ENCODE measurements at regions not wholly inside any gene's neighbourhood (a gene's known extent, or its start where the extent isn't known, plus 50 kb on each side); places are given as distances from the start of the nearest gene placed in this dataset.

DNA sequence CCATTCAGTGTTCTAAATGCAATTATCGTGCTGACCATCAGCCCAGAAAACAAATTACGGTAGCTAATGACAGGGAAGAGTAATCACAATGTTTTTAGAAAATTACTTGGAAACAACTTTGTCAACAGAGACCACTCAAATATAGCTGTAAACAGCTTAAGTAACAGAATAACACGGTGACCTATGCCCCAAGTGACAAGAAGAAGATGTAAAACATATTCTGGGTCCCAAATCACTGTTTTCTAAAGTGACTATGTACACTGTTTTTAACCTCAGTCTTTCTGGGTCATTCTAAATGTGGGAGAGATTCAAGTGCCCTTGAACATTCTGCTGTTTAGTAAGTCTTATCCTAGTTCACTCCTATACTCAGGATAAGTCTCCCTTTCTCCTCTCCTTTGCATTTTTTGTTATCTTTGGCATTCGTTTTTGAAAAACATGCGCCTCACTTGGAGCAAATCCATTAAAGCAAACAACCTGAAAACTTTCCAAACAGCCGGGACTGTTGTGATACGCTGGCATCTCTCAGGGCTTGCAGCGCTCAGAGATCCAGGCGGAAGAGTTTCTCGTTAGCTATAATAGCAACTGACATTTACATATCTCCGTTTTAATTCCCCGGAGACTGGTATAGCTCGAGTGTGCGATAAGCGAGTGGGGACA is 114.5 kb upstream of the SOX4 start:
- DNase-seq, result no peak

DNA sequence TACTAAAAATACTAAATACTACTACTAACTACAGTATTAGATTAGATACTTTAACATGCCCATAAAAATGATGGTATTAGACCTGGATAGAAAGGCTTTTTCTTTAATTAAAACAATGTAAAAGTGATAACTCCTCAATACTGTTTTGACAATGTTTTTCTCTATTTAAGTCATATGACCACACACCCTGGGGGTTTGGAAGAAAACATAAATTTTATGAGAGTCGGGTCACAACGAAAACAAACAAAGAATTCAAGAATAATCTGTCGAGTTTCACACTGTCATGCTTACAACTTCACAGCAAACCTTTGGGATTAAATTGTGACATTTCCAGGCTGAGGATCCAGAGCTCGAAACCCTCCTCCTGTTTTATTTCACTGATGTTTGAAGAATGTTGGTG is 107.4 kb upstream of the SOX4 start:
- no peak for DNase-seq

DNA sequence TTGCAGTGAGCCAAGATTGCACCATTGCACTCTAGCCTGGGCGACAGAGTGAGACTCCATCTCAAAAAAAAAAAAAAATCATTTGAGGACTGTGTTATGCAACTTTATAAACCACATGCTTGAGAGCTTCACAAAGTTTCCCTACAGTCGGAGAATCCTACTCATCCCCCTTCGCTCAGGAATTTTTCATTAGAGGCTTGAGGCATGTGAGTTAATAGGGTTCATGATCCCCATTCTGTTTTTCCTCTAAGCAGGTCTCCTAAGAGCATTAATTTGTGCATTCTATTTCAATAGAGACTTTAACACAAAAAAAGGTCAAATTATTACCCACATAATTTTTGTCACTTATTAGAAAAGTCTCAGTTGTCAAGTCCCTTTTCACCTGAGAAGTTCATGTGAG is 103.7 kb upstream of the SOX4 start:
- no peak for DNase-seq

DNA sequence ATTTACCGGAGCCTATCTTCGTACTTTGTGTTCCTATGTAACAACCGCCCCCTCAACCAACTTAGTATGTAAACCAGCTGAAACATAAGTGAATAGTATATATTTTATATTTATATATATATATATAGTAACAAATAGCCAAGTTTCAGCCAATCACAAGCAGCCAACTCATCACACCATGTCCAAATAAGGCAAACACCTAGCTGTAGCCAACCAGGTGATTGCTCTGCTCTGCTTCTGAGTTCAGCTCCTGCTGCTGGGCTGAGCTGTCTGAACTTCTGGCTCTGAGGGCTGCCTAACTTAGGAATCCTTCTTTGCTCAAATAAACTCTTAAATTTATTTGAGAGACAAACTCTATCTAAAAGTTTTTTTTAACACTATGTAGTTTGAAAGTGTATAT is 101.6 kb upstream of the SOX4 start:
- DNase-seq, result no peak

DNA sequence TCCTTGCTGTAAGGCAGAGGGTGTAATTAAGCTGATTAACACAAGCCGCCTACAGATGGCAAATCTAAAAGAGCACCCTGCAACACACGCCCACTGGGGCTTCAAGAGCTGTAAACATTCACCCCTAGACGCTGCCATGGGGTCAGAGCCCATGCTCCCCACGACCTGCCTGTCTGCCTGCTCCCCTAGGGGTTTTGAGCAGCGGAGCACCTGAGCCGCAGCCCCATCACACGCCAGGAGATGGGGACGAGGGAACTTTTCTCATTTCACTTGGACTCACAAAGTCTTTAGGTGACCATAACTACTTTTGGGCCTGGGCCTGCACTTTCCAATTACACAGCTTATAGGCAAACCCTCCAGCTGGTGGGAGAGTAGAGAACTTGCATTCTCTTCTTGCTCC is 99.0 kb upstream of the SOX4 start:
- no peak for DNase-seq

DNA sequence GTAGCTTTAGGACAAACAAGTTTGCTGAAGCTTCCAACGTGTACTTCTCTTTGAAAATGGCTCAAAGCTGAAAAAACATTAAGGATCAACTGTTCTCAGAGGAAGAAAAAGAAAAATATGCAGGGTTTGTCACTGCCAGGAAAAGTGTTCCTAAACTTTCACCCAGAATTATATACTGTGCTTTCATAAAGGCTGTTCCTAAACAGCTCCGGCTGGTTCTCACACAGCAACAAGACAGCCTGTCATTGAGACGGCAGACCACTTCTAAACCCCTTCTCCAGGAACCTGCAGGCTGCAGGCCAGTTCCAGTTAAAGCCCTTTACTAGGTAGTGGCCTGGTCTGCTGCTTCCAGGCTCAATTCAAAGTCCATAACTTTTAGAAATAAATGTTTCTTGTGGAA is 97.4 kb upstream of the SOX4 start:
- DNase-seq, result no peak

DNA sequence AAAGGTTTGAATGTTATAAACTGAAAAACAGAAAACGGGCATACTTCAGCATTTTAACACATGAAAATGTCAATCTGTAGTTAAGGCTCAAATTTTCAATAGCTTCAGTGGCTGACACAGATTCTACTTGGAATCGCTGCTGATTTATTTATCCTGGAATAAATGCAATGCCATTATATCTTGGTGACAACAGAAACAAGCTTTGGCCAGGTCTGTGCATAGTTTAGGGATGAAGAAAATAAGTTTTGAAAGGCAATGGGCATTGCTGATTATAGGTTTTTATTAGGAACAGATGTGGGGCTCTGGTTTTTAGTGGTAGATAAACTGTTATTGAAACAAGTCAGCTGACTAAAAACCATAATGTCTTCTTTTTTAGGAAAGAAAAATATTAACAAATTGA is 96.8 kb upstream of the SOX4 start:
- no peak for DNase-seq

DNA sequence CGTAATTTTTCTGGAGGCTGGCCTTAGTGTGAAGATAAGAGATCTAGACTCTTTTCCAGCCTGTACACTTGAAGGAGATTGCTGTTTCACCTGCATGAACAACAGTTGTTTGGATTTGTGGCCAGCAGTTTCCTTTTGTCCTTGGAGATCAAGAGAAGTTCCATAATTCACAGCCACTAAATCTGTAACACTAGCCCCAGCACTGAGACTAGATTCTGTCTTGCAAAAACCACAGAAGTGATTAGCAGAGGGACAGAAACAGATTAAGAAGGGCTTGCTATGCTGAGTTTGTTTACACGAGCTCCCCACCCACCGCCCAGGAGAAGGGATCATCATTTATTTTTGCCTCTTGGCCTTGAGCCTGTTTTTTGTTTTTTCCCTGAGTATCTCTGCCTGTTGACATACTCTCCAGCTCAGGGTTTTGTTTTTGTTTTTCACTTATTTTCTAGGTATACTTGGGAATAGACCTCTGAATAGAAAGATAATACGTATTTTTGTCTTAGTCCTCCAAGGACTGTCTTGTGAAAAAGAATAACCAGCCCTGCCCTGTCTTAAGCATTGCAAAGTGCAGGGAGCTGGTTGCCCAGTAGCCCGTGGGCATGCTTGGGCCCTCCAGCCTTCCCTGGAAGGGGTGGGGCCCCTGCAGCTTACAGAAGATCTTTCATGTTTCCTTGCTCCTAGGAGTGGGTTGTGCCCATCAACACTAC is 93.1 kb upstream of the SOX4 start:
- DNase-seq, result no peak

DNA sequence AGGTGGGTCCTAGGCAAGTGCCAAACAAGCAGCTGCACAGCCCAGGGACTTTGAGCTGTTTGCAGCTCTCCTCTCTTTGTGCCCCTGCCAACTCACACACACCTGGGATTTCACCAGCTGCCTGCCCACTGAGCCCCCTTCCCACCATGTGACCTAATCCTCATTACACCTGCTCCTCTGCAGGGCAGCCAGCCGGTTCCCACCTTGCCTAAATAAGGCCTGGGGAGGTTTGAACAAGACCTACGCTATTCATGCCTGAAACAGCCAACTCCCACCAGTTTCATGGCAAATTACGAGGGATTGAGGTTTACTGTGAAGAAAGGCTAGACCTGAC is 92.6 kb upstream of the SOX4 start:
- no peak for DNase-seq

DNA sequence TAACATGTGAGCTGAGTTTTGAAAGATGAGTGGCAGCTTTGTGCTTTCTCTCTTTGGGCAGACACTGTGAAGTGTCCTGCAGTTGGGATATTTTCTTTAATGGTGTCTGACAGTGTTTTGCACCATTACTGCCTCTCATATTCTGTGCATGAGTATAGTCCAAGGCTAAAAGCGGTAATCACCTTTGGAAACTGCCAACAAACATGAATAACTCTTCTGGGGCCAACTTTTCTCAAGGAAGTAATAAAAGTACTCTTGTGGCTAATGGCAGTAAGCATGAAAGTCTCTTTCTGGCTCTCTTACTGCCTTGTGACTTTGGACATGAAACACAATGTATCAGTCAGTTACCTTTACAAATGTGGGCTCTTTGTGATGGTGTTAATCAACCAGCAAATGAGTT is 91.7 kb upstream of the SOX4 start:
- DNase-seq, result no peak

DNA sequence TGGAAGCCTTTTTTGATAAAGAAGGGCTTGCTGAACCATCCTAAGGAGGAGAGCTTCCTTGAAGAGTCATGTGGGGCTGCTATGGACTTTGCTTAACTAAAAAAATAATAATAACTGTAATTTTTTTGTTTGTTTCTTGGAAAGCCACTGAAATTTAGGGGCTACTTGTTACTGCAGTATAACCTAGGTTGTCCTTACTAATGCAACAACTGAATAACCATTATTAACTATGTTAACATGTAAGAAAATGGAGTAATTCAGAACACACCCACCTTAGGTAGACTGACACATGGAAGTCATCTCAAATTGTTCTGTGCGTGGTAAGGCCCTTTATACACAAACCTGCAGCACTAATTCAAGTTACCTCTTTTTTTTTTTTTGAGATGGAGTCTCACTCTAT is 90.9 kb upstream of the SOX4 start:
- DNase-seq, result no peak

DNA sequence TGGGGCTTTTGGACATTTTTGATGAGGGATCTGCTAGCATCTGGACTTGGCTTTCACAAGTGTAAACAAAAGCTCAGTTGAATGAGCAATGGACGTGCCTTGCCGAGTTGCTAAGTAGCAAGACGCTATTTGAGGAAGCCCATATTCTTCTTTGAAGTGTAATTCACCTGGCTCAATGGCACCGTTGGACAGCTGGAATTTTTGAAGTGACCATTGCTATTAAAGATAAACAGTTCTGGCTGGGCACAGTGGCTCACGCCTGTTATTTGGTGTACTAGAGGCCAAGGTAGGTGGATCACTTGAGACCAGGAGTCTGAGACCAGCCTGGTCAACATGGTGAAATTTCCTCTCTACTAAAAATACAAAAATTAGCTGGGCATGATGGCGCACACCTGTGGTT is 88.8 kb upstream of the SOX4 start:
- DNase-seq, result no peak

DNA sequence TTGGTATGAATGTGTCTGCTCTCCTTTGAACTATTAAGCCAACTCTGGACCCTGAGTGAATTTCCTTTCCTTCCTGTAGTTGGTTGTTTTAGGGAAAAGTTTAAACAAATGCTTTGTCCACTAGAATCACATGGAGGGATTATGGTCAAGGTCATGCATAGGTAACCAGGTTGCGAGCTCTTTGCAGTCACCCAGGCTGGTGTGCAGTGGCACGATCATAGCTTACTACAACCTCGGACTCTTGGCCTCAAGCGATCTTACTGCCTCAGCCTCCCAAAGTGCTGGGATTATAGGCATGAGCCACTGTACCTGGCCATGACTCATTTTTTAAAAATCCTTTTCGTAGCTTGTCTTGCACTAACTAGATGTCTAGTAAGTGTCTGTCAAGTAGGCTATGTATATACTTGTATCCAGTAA is 88.0 kb upstream of the SOX4 start:
- DNase-seq, result no peak

DNA sequence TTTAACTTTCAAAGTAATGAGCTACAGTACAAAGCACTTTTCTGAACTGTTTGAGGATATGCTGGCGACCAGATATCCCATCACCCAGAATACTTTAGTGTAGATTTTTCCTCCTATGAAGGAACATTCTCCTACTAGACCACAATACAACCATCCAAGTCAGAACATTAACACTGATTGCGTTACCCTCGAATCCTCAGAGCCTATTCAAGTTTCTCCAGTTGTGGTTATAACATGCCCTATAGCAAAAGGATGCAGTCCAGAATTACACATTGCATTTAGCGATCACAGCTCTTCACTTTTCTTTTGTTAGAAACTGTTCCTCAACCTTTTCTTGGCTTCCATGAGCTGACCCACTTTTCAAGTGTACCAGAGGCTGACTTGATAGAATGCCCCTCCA is 87.4 kb upstream of the SOX4 start:
- DNase-seq, result no peak

DNA sequence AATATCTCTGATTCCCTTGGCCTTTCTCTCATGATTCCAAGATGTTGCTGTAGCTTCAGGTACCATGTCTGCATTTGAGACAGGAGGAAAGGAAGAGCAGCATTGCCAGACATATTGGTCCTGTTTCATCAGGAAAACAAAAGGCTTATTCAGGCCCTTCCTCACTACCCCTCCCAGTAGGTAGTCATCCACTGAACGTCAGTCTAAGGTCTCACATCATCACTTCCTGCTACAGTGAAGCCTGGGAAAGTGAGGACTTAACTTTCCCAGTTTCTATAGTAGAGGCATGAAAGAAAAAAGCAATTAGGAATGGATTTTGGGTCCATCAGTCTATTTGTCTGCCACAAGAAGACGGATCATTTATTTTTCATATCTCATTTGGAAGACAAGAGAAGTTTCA is 85.7 kb upstream of the SOX4 start:
- DNase-seq, result no peak

DNA sequence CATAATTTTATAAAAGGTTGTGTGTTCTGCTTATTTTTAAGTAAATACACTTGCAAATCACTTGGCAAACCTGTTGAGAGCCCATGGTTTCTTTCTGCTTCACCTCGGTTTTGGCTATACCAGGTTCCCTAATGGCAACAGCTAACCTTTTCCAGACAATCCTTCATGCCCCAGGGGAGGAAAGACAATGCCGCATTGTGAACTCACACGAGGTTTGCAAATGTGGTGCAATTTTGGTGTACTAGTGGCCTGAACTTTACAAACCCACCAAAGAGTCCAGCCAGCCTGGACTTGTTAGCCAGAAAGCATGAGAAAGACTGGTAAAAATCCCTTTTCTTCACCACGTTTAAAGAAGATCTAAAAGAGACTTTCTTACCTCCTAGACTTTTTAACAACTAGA is 84.8 kb upstream of the SOX4 start:
- DNase-seq, result no peak

DNA sequence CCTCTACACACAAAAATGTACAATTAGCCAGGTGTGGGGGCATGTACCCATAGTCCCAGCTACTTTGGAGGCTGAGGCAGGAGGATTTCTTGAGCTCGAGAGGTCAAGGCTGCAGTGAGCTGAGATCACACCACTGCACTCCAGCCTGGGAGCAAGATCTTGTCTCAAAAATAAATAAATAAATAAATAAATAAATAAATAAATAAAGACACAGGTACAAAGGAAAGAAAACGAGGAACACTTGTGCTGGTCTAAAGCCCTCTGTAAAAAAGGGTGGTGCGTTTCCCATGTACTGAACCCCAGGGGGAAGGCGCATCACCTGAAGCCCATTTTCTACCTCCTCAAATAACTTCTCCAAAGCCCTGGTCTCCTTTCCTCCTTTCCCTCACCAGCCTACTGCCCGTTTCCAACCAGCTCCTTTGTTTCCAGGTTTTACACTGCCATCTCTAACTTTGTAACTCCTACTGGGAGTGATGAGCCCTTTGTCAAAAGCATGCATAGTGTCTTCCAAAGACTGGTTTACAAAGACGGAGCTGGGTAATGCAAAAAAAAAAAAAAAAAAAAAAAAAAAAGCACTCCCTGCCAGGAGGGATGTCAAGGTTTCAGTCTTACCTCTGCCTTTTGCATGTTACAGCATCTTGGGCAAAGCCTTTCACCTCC is 81.5 kb upstream of the SOX4 start:
- no peak for DNase-seq

DNA sequence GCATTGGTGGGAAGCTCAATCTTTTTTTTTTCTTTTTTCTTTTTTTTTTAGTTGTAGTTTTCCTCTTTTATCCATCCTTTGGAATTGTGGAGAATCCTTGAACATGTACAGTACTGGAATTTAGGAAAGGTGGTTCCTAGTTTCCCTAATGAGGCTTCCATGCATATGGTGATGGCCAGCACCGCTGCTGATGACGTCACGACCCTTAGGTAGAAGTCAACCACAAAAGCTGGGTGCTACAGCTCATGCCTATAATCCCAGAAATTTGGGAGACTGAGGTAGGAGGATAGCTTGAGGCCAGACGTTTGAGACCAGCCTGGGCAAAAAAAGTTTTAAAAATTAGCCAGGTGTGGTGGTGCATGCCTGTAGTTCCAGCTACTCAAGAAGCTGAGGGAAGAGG is 79.3 kb upstream of the SOX4 start:
- no peak for DNase-seq

DNA sequence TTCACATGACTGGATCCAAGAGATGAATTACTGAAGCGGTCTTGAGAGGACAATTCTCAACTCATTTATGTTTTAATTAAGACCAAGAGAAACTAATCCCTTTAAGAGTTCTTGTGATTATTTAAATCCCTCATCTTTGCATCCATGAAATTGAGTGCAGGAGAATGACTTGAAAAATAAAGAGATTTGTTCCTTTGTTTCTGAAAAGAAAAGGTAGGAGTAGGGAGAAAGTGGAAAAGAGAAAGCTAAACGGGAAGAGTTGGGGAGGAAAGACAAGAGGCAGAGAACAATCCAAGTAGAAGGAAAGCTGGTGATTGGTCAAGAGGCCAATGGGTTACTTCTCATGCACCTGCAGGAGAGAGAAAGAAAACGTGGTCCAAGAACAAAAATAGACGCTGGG is 75.2 kb upstream of the SOX4 start:
- DNase-seq, result no peak

DNA sequence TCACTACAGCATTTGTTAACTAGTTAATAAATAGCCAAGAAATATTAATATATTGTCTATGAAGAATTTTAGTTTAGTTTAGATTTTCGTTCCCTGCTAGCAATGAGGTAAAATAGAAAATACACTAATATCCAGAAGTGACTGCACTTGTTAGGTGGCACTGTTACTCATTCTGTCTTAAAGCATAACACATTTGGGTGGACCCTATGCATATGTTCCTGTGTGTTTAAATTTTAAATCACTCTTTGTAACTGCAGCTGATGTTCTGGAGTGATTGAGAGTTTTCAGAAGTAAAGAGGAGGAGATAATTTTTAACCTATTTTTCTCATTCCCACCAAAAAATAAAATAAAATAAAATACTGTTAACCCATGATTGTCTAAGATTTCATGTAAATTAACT is 73.9 kb upstream of the SOX4 start:
- no peak for DNase-seq

DNA sequence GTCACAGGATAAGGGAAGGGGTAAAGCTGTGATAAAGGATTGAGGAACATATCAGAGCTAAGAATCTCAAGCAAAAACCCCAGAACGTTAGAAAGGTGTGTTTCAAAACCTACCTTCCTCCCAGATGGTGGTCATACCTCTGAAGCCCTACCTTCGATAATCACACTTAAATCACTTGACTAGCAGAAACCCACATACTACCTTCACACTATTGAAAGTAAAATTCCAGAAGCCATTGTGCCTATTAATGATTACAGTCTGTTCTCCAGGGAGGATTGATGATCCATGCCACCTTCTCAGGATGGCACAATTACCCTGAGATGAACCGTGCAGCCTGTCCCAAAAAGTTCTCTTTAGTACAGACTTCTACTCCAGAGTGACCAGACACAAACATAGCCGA is 72.3 kb upstream of the SOX4 start:
- DNase-seq, result no peak

DNA sequence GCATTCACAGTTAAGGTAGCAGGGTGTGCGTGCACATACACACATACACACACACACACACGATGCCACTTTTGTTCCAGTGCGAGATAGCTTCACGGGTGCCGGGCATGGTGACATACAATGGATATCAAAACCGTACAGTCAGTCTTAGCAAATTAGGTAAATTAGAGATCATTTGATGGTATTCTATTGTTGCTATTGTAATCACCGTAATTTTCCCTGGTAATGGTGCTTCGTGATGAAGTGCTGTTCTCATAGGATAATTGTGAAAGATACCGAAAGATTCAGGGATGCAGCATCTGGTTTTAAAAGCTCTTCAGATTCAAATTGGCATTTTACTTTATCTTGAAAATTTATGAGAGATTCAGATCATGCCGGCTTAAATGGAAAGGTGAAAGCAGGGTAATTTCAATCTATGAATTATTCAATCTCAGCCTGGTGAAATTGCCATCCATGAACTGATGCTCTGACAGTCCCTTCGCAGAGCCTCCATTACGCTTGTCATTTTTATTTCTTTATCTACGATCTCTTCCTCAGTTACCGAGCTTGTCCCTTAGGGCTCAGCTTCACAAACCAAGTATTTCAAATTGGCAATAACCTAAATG is 71.3 kb upstream of the SOX4 start:
- DNase-seq, result no peak

DNA sequence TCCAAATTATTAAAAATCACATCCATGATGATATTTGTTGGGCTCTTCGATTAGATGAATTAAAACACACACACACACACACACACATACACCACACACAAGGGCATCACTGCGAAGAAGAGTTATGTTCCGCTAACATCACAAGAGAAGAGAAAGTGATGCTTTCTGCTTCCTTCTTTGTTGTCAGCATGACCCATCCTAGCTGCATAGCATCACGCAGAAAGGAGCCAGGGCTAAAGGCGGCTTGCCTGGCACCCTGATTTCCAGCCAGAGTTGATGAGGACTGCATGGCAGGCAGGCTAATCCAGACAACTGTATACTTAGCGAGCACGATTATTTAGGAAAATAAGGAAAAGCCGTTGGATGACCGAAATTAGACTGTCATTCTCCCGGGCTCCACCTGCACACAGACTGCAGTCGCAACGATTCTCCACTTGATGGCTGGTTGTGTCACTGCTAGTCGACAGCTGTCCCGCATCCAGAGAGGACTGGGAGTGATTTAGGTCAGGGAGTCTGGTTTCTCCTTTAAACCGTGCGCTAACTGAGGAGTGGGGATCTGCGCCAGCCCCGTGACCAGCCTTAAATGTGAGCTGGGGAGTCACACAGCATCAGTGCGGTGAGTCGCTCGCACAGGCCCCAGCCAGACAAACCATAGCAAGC is 70.6 kb upstream of the SOX4 start:
- DNase-seq, result no peak

DNA sequence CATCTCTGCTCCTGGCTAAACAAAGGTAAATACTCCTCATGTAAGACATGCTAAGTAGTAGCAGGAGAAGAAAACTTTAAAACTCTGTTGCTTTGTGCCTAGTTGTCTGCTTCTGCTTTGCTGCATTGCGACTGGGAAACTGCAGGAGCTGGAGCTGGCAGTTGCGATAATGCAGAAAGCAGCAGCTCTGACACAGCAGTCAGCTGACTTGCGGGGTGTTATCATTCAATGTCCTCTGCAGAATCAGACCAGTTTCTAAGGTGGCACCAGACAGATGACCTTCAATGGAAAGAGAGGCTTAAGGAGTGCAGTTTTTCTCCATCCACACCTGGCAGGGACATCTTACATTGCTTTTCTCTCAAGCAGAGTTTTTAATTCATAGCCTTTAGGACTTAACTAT is 69.9 kb upstream of the SOX4 start:
- no peak for DNase-seq
